OCI-LY7 (cell line): ENCODE measurements at regions not wholly inside any gene's neighbourhood (a gene's known extent, or its start where the extent isn't known, plus 50 kb on each side); places are given as distances from the start of the nearest gene placed in this dataset.

Source experiments
- BruUV-seq: library from RNA; stranded (reverse); fragments of 400-500 nt; replicated peaks from 2 replicates; lab custom pipeline; 2021; lab: Mats Ljungman, UMichigan
- CTCF ChIA-PET: fragments of 300-600 bp; sonication (Branson Sonifier 250); formaldehyde crosslinking; loops from one replicate; lab custom pipeline; 2022; ENCODE audit warnings: antibody characterized with exemption; ENCODE audit not compliant: unreplicated experiment; lab: Charles Lee
- POLR2A ChIA-PET: fragments of 300-600 bp; sonication (Branson Sonifier 250); formaldehyde crosslinking; loops from one replicate; lab custom pipeline; 2022; ENCODE audit warnings: antibody characterized with exemption; lab: Charles Lee
- DNase-seq: peaks from one replicate; pipeline ENCODE4 v3.0.0-alpha.2; 2015; ENCODE audit warnings: low spot score
- H2AFZ ChIP-seq: fragments of 200-600 bp; sonication (generic), shearing (Covaris generic); 2 replicates; pipeline ENCODE4 v1.6.1; 2014; ENCODE audit warnings: mild to moderate bottlenecking, antibody characterized with exemption, low read length, moderate library complexity
- H3K27ac ChIP-seq: fragments of 200-600 bp; sonication (generic); 2 replicates; pipeline ENCODE4 v1.5.1; 2014; ENCODE audit warnings: mixed run types, low read depth, mild to moderate bottlenecking, moderate library complexity, low read length, inconsistent platforms; ENCODE audit not compliant: poor library complexity, severe bottlenecking
- H3K36me3 ChIP-seq: fragments of 200-600 bp; sonication (generic); 2 replicates; pipeline ENCODE4 v1.6.1; 2014; ENCODE audit warnings: mild to moderate bottlenecking, antibody characterized with exemption, low read length, moderate library complexity, mixed read lengths; ENCODE audit not compliant: insufficient read depth
- H3K4me1 ChIP-seq: fragments of 200-600 bp; sonication (generic); 2 replicates; pipeline ENCODE4 v1.5.1; 2014; ENCODE audit warnings: mild to moderate bottlenecking, low read length; ENCODE audit not compliant: insufficient read depth, poor library complexity, severe bottlenecking
- H3K4me2 ChIP-seq: fragments of 200-600 bp; sonication (generic); 2 replicates; pipeline ENCODE4 v1.6.1; 2014; ENCODE audit warnings: mild to moderate bottlenecking, low read length
- H3K4me3 ChIP-seq: fragments of 200-600 bp; sonication (generic); 2 replicates; pipeline ENCODE4 v1.5.1; 2014; ENCODE audit warnings: mild to moderate bottlenecking, low read depth, low read length; ENCODE audit not compliant: poor library complexity, severe bottlenecking
- H3K79me2 ChIP-seq: fragments of 200-600 bp; sonication (generic); 2 replicates; pipeline ENCODE4 v1.6.1; 2016; ENCODE audit warnings: low read depth, mild to moderate bottlenecking, low read length, moderate library complexity, mixed read lengths; ENCODE audit not compliant: insufficient read depth
- H3K9me2 ChIP-seq: fragments of 200-600 bp; sonication (generic); 2 replicates; pipeline ENCODE4 v1.6.1; 2016; ENCODE audit warnings: mild to moderate bottlenecking, low read length, mixed read lengths; ENCODE audit not compliant: insufficient read depth
- H3K9me3 ChIP-seq: fragments of 200-600 bp; sonication (generic); 2 replicates; pipeline ENCODE4 v1.6.1; 2014; ENCODE audit warnings: mild to moderate bottlenecking, mixed run types, low read length, mixed read lengths
- H4K20me1 ChIP-seq: fragments of 200-600 bp; sonication (generic); 2 replicates; pipeline ENCODE4 v1.6.1; 2014; ENCODE audit warnings: mild to moderate bottlenecking, antibody characterized with exemption, low read length, moderate library complexity, mixed read lengths; ENCODE audit not compliant: insufficient read depth
- CTCF ChIP-seq: fragments of 200-600 bp; sonication (generic); conservative IDR thresholded peaks from 2 replicates; pipeline ENCODE4 v1.5.1; 2014; ENCODE audit warnings: mild to moderate bottlenecking, antibody characterized with exemption, low read length, moderate library complexity, mixed read lengths
- EZH2phosphoT487 ChIP-seq: fragments of 200-600 bp; sonication (generic); IDR thresholded peaks from 2 replicates; pipeline ENCODE4 v1.6.1; 2018; ENCODE audit warnings: low read depth, borderline replicate concordance, mild to moderate bottlenecking, mixed run types, antibody characterized with exemption, low read length, moderate library complexity, mixed read lengths
- intact Hi-C: fragments of 100-400 bp; cut with micrococcal nuclease; formaldehyde crosslinking; loops from one replicate; pipeline ENCODE4 v1.10.0; 2022; ENCODE audit not compliant: unreplicated experiment

DNA sequence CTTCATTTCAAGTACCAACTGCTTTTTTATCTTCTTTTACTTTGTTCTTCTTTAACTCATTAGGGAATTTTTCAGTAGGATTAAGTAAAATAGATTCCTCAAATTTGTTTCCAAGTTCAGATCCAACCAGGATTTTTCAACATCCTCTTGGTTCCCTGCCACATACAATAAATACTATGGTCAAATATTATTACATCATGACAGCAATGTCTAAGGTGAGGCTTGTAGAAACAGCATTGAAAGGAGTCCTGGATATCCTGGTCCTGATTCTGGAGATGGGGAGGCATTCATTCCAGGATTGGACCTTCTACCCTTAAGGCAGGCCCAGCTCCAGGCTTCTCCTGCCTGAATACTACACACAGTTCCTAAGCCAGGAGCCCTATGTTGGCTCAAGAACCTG, 80.2 kb upstream of the F3 start:
- ChIA-PET POLR2A (no interaction called here), CTCF (no interaction called here)
- Histone ChIP-seq H3K9me3 (no peaks in the 10 kb centered on the region), H3K9me2 (no peaks in the 10 kb centered on the region), H4K20me1 (no peaks in the 10 kb centered on the region), H2AFZ (no peak overlapping the region), H3K27ac (no peak overlapping the region), H3K4me1 (no peaks in the 10 kb centered on the region), H3K4me2 (no peak overlapping the region), H3K36me3 (no peaks in the 10 kb centered on the region), H3K4me3 (no peak overlapping the region), H3K79me2 (no peaks in the 10 kb centered on the region)
- BruUV-seq = no TSS peak
- intact Hi-C loops = no loop called here
- TF ChIP-seq EZH2phosphoT487 (no peak), CTCF (no peak)
- no peak for DNase-seq

DNA sequence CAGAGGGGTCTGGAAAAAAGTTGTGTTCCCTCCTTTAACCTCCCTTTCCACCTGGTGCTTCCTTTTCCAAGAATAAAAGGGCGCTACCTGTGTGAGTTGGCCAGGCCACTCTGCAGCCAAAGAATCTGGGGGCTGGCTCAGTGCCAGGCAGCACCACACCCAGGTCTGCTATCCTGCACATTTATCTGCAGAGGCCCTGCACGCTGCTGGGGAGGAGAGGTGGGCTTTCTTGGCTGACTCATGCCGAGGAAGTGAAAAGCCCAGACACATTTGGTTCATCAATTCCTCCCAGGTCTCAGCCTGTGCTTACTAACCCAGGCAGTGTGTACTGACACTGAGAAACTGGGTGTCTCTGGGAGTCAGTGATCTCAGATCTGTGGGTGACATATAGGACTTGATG, 79.8 kb upstream of the F3 start:
- Histone ChIP-seq H3K4me2 (no peak overlapping the region), H3K4me1 (no peaks in the 10 kb centered on the region), H3K4me3 (no peak overlapping the region), H2AFZ (no peak overlapping the region), H3K36me3 (no peaks in the 10 kb centered on the region), H3K9me2 (no peaks in the 10 kb centered on the region), H3K9me3 (no peaks in the 10 kb centered on the region), H4K20me1 (no peaks in the 10 kb centered on the region), H3K27ac (no peak overlapping the region), H3K79me2 (no peaks in the 10 kb centered on the region)
- ChIA-PET POLR2A (no interaction called here), CTCF (no interaction called here)
- TF ChIP-seq EZH2phosphoT487 (no peak), CTCF (no peak)
- intact Hi-C loops = no loop called here
- BruUV-seq = no TSS peak
- DNase-seq = no peak

- H2AFZ ChIP-seq = no peak overlapping the region
- no peak overlapping the region for H3K4me2 ChIP-seq
- no peak overlapping the region for H3K27ac ChIP-seq
- BruUV-seq = no TSS peak
- no peaks in the 10 kb centered on the region for H3K36me3 ChIP-seq
- POLR2A ChIA-PET = interaction anchor here (0.5 kb wide), 1 partner anchor 34 kb away, joined by 3 read pairs; no protein-coding TSS in a partner anchor
- no peak overlapping the region for H3K4me3 ChIP-seq
- no peak for DNase-seq
- no peaks in the 10 kb centered on the region for H3K9me2 ChIP-seq
- intact Hi-C loops = no loop called here
- CTCF ChIA-PET = no interaction called here
- H3K9me3 ChIP-seq = no peaks in the 10 kb centered on the region
- H3K4me1 ChIP-seq = no peaks in the 10 kb centered on the region
- no peaks in the 10 kb centered on the region for H4K20me1 ChIP-seq
- TF ChIP-seq EZH2phosphoT487 (no peak), CTCF (no peak)
- no peaks in the 10 kb centered on the region for H3K79me2 ChIP-seq
Observed at GRCh38 chr1:94620345-94621031, 78.9 kb upstream of the F3 start.
